ENCODE measurements at regions not wholly inside any gene's neighbourhood (a gene's known extent, or its start where the extent isn't known, plus 50 kb on each side); places are given as distances from the start of the nearest gene placed in this dataset.

- FAIRE-seq, result no peak
- DNase-seq (ENCODE audit: insufficient read length, low spot score), result no peak
These were observed 213.1 kb downstream of the FOXL1 start for GRCh38 chr16:86791287-86792035.

- DNase-seq (ENCODE audit: insufficient read length, low spot score) (no peak), FAIRE-seq (no peak)
These were observed 216.0 kb downstream of the FOXL1 start for GRCh38 chr16:86794216-86794864.

GRCh38 chr16:86797700-86798099 is 219.4 kb downstream of the FOXL1 start:
- DNase-seq (ENCODE audit: insufficient read length, low spot score), result no peak
- no peak for FAIRE-seq

- no peak for DNase-seq (ENCODE audit: insufficient read length, low spot score)
- FAIRE-seq, result no peak
These were observed 220.1 kb downstream of the FOXL1 start for GRCh38 chr16:86798247-86799041.

- FAIRE-seq (peak; percentile 98), DNase-seq (ENCODE audit: insufficient read length, low spot score) (no peak)
These were observed 221.0 kb downstream of the FOXL1 start for GRCh38 chr16:86799367-86799766.

GRCh38 chr16:86800894-86801293 is 222.5 kb downstream of the FOXL1 start:
- DNase-seq (ENCODE audit: insufficient read length, low spot score) (no peak), FAIRE-seq (no peak)

GRCh38 chr16:86802013-86802412 is 223.7 kb downstream of the FOXL1 start:
- no peak for DNase-seq (ENCODE audit: insufficient read length, low spot score)
- peak; percentile 95 for FAIRE-seq

GRCh38 chr16:86805188-86805587 is 226.8 kb downstream of the FOXL1 start:
- FAIRE-seq, result no peak
- DNase-seq (ENCODE audit: insufficient read length, low spot score), result no peak

GRCh38 chr16:86806181-86806837 is 228.0 kb downstream of the FOXL1 start:
- FAIRE-seq, result peak; percentile 58
- DNase-seq (ENCODE audit: insufficient read length, low spot score), result no peak

GRCh38 chr16:86806838-86807351 is 228.5 kb downstream of the FOXL1 start:
- DNase-seq (ENCODE audit: insufficient read length, low spot score) (peak; percentile 54), FAIRE-seq (peak; percentile 55)

GRCh38 chr16:86808863-86809444 is 230.6 kb downstream of the FOXL1 start:
- DNase-seq (ENCODE audit: insufficient read length, low spot score), result no peak
- peak; percentile 49 for FAIRE-seq

- no peak for FAIRE-seq
- peak; percentile 57 for DNase-seq (ENCODE audit: insufficient read length, low spot score)
These were observed 231.2 kb downstream of the FOXL1 start for GRCh38 chr16:86809458-86809955.

- FAIRE-seq (peak; percentile 16), DNase-seq (ENCODE audit: insufficient read length, low spot score) (no peak)
These were observed 231.7 kb downstream of the FOXL1 start for GRCh38 chr16:86810062-86810461.

- DNase-seq (ENCODE audit: insufficient read length, low spot score), result no peak
- no peak for FAIRE-seq
These were observed 234.1 kb downstream of the FOXL1 start for GRCh38 chr16:86812363-86812970.

- FAIRE-seq (no peak), DNase-seq (ENCODE audit: insufficient read length, low spot score) (no peak)
These were observed 235.9 kb downstream of the FOXL1 start for GRCh38 chr16:86814256-86814655.

- DNase-seq (ENCODE audit: insufficient read length, low spot score) (no peak), FAIRE-seq (no peak)
These were observed 238.7 kb downstream of the FOXL1 start for GRCh38 chr16:86816930-86817625.

GRCh38 chr16:86818671-86819532 is 240.6 kb downstream of the FOXL1 start:
- DNase-seq (ENCODE audit: insufficient read length, low spot score), result no peak
- FAIRE-seq, result peak; percentile 23

GRCh38 chr16:86819533-86819892 is 241.2 kb downstream of the FOXL1 start:
- DNase-seq (ENCODE audit: insufficient read length, low spot score), result no peak
- FAIRE-seq, result no peak

Measured in HTR-8/SVneo (cell line).